ENCODE measurements at regions not wholly inside any gene's neighbourhood (a gene's known extent, or its start where the extent isn't known, plus 50 kb on each side); places are given as distances from the start of the nearest gene placed in this dataset.

DNA sequence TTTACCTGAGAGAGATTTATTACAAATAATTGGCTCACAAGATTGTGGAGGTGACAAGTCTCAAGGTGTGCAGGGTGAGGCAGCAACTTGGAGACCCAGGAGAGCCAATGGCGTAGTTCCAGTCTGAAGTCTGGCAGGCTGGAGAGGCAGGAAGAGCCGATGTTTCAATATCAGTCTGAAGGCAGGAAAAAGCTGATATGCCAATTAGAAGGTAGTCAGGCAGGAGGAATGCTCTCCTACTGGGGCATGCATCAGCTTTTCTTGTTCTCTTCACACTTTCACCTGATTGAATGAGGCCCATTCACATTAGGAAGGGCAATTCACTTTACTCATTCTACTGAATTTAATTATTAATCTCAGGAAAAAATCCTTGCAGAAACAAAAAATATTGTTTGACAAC lies 1351.7 kb upstream of the ADGRL3 start:
- BruUV-seq (replicated peaks): no TSS peak
- CTCF ChIA-PET: no interaction called here
- intact Hi-C loops (cut with micrococcal nuclease; ENCODE audit: unreplicated experiment): no loop called here
- Histone ChIP-seq H3K27me3 (replicated peaks; ENCODE audit: insufficient read depth, low read depth, low read length, poor library complexity) (no peaks in the 10 kb centered on the region), H3K36me3 (ENCODE audit: insufficient read depth, low read length, poor library complexity, severe bottlenecking) (no peaks in the 10 kb centered on the region), H3K27ac (ENCODE audit: low read depth, low read length, poor library complexity, severe bottlenecking) (no peak overlapping the region), H3K4me3 (ENCODE audit: low read depth, low read length, poor library complexity, severe bottlenecking) (no peak overlapping the region), H3K4me1 (ENCODE audit: insufficient read depth, low read length, poor library complexity, severe bottlenecking) (no peaks in the 10 kb centered on the region), H3K9me3 (ENCODE audit: low read depth, low read length, poor library complexity, severe bottlenecking) (no peaks in the 10 kb centered on the region)
- POLR2A ChIA-PET (ENCODE audit: low non-redundant PET): no interaction called here
- no peak for DNase-seq (ENCODE audit: low spot score)
- no peak for TF ChIP-seq EZH2 (IDR thresholded peaks at IDR 0.05; ENCODE audit: borderline replicate concordance, low read depth, low read length, poor library complexity, severe bottlenecking)
- TF ChIP-seq, protein P1, sequence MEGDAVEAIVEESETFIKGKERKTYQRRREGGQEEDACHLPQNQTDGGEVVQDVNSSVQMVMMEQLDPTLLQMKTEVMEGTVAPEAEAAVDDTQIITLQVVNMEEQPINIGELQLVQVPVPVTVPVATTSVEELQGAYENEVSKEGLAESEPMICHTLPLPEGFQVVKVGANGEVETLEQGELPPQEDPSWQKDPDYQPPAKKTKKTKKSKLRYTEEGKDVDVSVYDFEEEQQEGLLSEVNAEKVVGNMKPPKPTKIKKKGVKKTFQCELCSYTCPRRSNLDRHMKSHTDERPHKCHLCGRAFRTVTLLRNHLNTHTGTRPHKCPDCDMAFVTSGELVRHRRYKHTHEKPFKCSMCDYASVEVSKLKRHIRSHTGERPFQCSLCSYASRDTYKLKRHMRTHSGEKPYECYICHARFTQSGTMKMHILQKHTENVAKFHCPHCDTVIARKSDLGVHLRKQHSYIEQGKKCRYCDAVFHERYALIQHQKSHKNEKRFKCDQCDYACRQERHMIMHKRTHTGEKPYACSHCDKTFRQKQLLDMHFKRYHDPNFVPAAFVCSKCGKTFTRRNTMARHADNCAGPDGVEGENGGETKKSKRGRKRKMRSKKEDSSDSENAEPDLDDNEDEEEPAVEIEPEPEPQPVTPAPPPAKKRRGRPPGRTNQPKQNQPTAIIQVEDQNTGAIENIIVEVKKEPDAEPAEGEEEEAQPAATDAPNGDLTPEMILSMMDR (conservative IDR thresholded peaks at IDR 0.05; ENCODE audit: low read depth, low read length): no peak

DNA sequence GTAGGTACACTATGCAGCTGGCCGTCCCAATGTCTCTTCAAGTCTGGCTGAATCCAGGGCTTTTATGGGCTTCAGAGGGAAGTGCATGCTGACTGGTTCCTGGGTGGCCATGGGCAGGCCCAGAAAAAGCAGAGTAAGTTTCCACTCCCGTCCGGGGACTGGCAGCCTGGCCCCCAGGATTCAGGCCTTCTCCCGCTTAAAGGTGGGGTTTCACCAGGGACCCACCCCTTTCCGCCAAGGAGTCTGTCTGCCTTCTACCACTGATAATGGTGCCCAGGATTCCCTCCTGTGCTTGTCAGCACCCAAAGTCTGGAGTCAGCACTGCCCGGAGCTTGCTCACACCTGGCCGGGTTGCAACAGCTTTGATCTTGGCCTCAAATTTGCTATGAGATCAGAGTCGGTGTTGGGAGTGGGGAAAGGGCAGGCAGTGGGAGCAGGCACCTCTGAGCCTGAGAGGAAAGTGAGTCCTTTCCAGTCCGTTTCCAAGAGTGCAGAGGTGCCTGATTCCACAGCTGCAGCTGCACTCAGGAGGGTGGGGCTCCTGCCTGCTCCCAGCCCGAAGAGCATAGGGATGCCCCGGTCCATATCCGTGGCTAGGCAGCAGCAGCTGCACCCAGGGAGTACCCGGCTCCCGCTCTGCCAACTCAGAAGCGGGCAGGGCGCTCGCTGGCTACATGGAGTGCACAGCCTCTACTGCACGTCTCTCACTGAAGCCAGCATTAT lies 1344.3 kb upstream of the ADGRL3 start:
- no peak overlapping the region for H3K27ac ChIP-seq (ENCODE audit: low read depth, low read length, poor library complexity, severe bottlenecking)
- TF ChIP-seq, protein P1 (conservative IDR thresholded peaks at IDR 0.05; ENCODE audit: low read depth, low read length): no peak
- TF ChIP-seq EZH2 (IDR thresholded peaks at IDR 0.05; ENCODE audit: borderline replicate concordance, low read depth, low read length, poor library complexity, severe bottlenecking): no peak
- DNase-seq (ENCODE audit: low spot score): no peak
- no peaks in the 10 kb centered on the region for H3K9me3 ChIP-seq (ENCODE audit: low read depth, low read length, poor library complexity, severe bottlenecking)
- no peaks in the 10 kb centered on the region for H3K27me3 ChIP-seq (replicated peaks; ENCODE audit: insufficient read depth, low read depth, low read length, poor library complexity)
- ChIA-PET CTCF (no interaction called here), POLR2A (ENCODE audit: low non-redundant PET) (no interaction called here)
- intact Hi-C loops (cut with micrococcal nuclease; ENCODE audit: unreplicated experiment): no loop called here
- no peaks in the 10 kb centered on the region for H3K36me3 ChIP-seq (ENCODE audit: insufficient read depth, low read length, poor library complexity, severe bottlenecking)
- H3K4me3 ChIP-seq (ENCODE audit: low read depth, low read length, poor library complexity, severe bottlenecking): no peak overlapping the region
- H3K4me1 ChIP-seq (ENCODE audit: insufficient read depth, low read length, poor library complexity, severe bottlenecking): no peaks in the 10 kb centered on the region
- no TSS peak for BruUV-seq (replicated peaks)

DNA sequence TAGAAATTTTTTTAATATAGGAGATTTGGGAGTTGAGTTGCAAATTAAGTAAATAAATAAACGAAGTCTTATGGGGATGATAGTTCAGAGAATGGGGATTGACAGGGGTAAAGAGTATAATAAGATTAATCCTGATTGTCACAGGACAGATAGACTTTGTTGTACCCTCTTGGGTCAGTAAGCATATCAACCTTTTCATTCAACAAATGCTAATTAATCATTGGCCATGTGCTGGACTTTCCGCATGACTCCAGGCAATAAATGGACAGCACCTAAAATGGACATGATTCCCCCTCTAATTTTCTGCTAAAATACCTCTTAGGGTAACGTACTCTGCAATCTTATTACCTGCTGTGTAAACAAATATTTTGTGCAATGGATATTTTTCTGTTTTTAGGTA lies 1331.1 kb upstream of the ADGRL3 start:
- Histone ChIP-seq H3K36me3 (ENCODE audit: insufficient read depth, low read length, poor library complexity, severe bottlenecking) (no peaks in the 10 kb centered on the region), H3K4me3 (ENCODE audit: low read depth, low read length, poor library complexity, severe bottlenecking) (no peak overlapping the region), H3K4me1 (ENCODE audit: insufficient read depth, low read length, poor library complexity, severe bottlenecking) (no peaks in the 10 kb centered on the region), H3K9me3 (ENCODE audit: low read depth, low read length, poor library complexity, severe bottlenecking) (no peaks in the 10 kb centered on the region), H3K27ac (ENCODE audit: low read depth, low read length, poor library complexity, severe bottlenecking) (no peak overlapping the region), H3K27me3 (replicated peaks; ENCODE audit: insufficient read depth, low read depth, low read length, poor library complexity) (no peaks in the 10 kb centered on the region)
- ChIA-PET CTCF (no interaction called here), POLR2A (ENCODE audit: low non-redundant PET) (no interaction called here)
- intact Hi-C loops (cut with micrococcal nuclease; ENCODE audit: unreplicated experiment): no loop called here
- TF ChIP-seq, protein P1 (conservative IDR thresholded peaks at IDR 0.05; ENCODE audit: low read depth, low read length): no peak
- no peak for TF ChIP-seq EZH2 (IDR thresholded peaks at IDR 0.05; ENCODE audit: borderline replicate concordance, low read depth, low read length, poor library complexity, severe bottlenecking)
- no TSS peak for BruUV-seq (replicated peaks)
- DNase-seq (ENCODE audit: low spot score): no peak
